Neural cell (in vitro differentiated cells): ENCODE measurements at regions not wholly inside any gene's neighbourhood (a gene's known extent, or its start where the extent isn't known, plus 50 kb on each side); places are given as distances from the start of the nearest gene placed in this dataset.

ENCODE experiments used
- EZH2 ChIP-seq: fragments of 200-600, 300-800 bp; shearing (Covaris generic), sonication (generic); IDR thresholded peaks from 2 replicates; pipeline ENCODE4 v1.6.1; 2014; ENCODE audit warnings: antibody characterized with exemption, low read length, borderline replicate concordance, mild to moderate bottlenecking; ENCODE audit not compliant: insufficient read depth, poor library complexity, severe bottlenecking
- MXI1 ChIP-seq: fragments of 450-650 bp; conservative IDR thresholded peaks from 2 replicates; pipeline ENCODE4 v1.6.1; 2014; ENCODE audit warnings: antibody characterized with exemption, mild to moderate bottlenecking; ENCODE audit not compliant: poor library complexity, severe bottlenecking
- POLR2AphosphoS5 ChIP-seq: IDR thresholded peaks from 2 replicates; pipeline ENCODE4 v1.6.1; 2012
- TF ChIP-seq, protein P1 (sequence below): fragments of 450-650 bp; IDR thresholded peaks from 2 replicates; pipeline ENCODE4 v1.5.1; 2014; ENCODE audit warnings: antibody characterized with exemption, mild to moderate bottlenecking, moderate library complexity; ENCODE audit not compliant: poor library complexity, severe bottlenecking

DNA sequence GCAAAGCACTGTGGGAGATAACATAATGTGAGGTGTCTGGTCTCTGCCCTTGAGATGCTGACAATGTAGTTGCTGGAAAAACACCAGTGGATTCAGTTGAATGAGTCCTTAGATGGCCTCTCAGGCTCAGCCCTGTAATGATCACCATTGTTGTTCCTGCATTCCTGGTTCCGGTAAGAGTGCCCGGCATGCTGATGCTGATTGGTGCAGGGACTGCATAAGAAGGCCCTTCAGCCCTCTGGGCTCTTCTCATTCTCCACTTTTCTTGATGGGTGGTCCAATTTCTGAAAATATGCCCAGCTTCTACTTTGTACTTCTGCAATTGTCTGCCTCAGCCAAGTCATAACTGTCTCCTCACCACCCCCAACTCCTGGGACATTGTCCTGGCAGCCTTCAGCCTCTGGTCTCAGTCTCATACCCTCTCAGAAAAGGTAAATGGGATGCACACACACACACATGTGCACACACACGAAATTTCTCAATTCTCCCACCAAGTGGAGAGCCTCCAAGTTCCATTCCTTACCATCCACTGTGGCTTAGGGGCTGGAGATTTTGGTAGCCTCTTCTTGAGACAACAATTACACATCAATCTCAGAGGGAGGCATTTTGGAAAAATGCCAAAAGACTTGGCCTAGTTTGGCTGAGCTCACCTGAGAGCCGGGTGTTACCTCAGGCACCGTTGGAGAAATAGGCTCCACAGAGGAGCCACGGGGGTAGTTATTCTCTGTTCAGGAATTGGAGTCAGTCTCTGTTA lies 314.9 kb downstream of the RPS24 start:
- TF ChIP-seq POLR2AphosphoS5 (no peak), MXI1 (no peak), EZH2 (no peak)
- TF ChIP-seq, protein P1, sequence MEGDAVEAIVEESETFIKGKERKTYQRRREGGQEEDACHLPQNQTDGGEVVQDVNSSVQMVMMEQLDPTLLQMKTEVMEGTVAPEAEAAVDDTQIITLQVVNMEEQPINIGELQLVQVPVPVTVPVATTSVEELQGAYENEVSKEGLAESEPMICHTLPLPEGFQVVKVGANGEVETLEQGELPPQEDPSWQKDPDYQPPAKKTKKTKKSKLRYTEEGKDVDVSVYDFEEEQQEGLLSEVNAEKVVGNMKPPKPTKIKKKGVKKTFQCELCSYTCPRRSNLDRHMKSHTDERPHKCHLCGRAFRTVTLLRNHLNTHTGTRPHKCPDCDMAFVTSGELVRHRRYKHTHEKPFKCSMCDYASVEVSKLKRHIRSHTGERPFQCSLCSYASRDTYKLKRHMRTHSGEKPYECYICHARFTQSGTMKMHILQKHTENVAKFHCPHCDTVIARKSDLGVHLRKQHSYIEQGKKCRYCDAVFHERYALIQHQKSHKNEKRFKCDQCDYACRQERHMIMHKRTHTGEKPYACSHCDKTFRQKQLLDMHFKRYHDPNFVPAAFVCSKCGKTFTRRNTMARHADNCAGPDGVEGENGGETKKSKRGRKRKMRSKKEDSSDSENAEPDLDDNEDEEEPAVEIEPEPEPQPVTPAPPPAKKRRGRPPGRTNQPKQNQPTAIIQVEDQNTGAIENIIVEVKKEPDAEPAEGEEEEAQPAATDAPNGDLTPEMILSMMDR, result no peak
